ENCODE measurements at regions not wholly inside any gene's neighbourhood (a gene's known extent, or its start where the extent isn't known, plus 50 kb on each side); places are given as distances from the start of the nearest gene placed in this dataset.

GRCh38 chrX:42725196-42725595 is 52.8 kb downstream of the PPP1R2C start:
- DNase-seq: no peak

- no peak for DNase-seq
Observed at GRCh38 chrX:42720209-42720608, 57.8 kb downstream of the PPP1R2C start.

- no peak for DNase-seq
Observed at GRCh38 chrX:42715701-42716262, 62.2 kb downstream of the PPP1R2C start.

- peak; percentile 52 for DNase-seq
Observed at GRCh38 chrX:42714981-42715700, 62.8 kb downstream of the PPP1R2C start.

GRCh38 chrX:42710452-42710851 is 67.5 kb downstream of the PPP1R2C start:
- no peak for DNase-seq

GRCh38 chrX:42708222-42708621 is 69.7 kb downstream of the PPP1R2C start:
- DNase-seq: no peak

GRCh38 chrX:42707742-42708141 is 70.2 kb downstream of the PPP1R2C start:
- DNase-seq: no peak

- no peak for DNase-seq
Observed at GRCh38 chrX:42704454-42704853, 73.5 kb downstream of the PPP1R2C start.

- no peak for DNase-seq
Observed at GRCh38 chrX:42697544-42697943, 80.4 kb downstream of the PPP1R2C start.

GRCh38 chrX:42696536-42697124 is 81.3 kb downstream of the PPP1R2C start:
- DNase-seq: no peak

GRCh38 chrX:42695800-42696358 is 82.1 kb downstream of the PPP1R2C start:
- no peak for DNase-seq

GRCh38 chrX:42694260-42694815 is 83.6 kb downstream of the PPP1R2C start:
- peak; percentile 11 for DNase-seq

- DNase-seq: no peak
Observed at GRCh38 chrX:42691196-42691595, 86.8 kb downstream of the PPP1R2C start.

- DNase-seq: no peak
Observed at GRCh38 chrX:42686706-42687105, 91.3 kb downstream of the PPP1R2C start.

GRCh38 chrX:42686296-42686695 is 91.7 kb downstream of the PPP1R2C start:
- DNase-seq: no peak

- DNase-seq: no peak
Observed at GRCh38 chrX:42684065-42684464, 93.9 kb downstream of the PPP1R2C start.

- no peak for DNase-seq
Observed at GRCh38 chrX:42680666-42681065, 97.3 kb downstream of the PPP1R2C start.

GRCh38 chrX:42678133-42678532 is 99.8 kb downstream of the PPP1R2C start:
- DNase-seq: no peak

- DNase-seq: no peak
Observed at GRCh38 chrX:42673301-42673810, 104.6 kb downstream of the PPP1R2C start.

- DNase-seq: no peak
Observed at GRCh38 chrX:42664680-42665079, 113.3 kb downstream of the PPP1R2C start.

GRCh38 chrX:42628471-42628870 is 149.5 kb downstream of the PPP1R2C start:
- DNase-seq: no peak

- DNase-seq: no peak
Observed at GRCh38 chrX:42627891-42628290, 150.1 kb downstream of the PPP1R2C start.

GRCh38 chrX:42624524-42624923 is 153.4 kb downstream of the PPP1R2C start:
- no peak for DNase-seq

- no peak for DNase-seq
Observed at GRCh38 chrX:42619068-42619467, 158.9 kb downstream of the PPP1R2C start.
